Spleen (tissue), 7 donors: ENCODE measurements at regions not wholly inside any gene's neighbourhood (a gene's known extent, or its start where the extent isn't known, plus 50 kb on each side); places are given as distances from the start of the nearest gene placed in this dataset.

Source experiments
- POLR2A ChIP-seq, 3 donors: fragments of 450-650 bp; IDR thresholded peaks; one replicate each; pipeline ENCODE4 v1.5.1; 2017; ENCODE audit warnings: antibody characterized with exemption in 3 of 3, mild to moderate bottlenecking in 1 of 3
- POLR2AphosphoS5 ChIP-seq, 3 donors: sonication (generic); formaldehyde crosslinking; IDR thresholded peaks; one replicate each; pipeline ENCODE4 v1.5.1; 2017; ENCODE audit warnings: antibody characterized with exemption in 3 of 3
- TF ChIP-seq, protein P1 (sequence below), 11 experiments: fragments of 200-600 bp in 7 of 11; fragments of 450-650 bp in 4 of 11; sonication (generic) in 4 of 11; IDR thresholded peaks in 8 of 11; conservative IDR thresholded peaks in 3 of 11; 1 replicate in 7 of 11; 2 replicates in 4 of 11; pipeline versions ENCODE4 v1.4.0 to v1.8.0; 2016 to 2021; ENCODE audit warnings: antibody characterized with exemption in 11 of 11, inconsistent platforms in 4 of 11, mild to moderate bottlenecking in 1 of 11
- donor health status: DM: no; HTN: no; CAD: no; lungs with moderate emphysema.
- donor health status: DM: no; HTN: no; CAD: no.
- donor health status: DM: no; HTN: no; CAD: no.

- TF ChIP-seq, protein P1, sequence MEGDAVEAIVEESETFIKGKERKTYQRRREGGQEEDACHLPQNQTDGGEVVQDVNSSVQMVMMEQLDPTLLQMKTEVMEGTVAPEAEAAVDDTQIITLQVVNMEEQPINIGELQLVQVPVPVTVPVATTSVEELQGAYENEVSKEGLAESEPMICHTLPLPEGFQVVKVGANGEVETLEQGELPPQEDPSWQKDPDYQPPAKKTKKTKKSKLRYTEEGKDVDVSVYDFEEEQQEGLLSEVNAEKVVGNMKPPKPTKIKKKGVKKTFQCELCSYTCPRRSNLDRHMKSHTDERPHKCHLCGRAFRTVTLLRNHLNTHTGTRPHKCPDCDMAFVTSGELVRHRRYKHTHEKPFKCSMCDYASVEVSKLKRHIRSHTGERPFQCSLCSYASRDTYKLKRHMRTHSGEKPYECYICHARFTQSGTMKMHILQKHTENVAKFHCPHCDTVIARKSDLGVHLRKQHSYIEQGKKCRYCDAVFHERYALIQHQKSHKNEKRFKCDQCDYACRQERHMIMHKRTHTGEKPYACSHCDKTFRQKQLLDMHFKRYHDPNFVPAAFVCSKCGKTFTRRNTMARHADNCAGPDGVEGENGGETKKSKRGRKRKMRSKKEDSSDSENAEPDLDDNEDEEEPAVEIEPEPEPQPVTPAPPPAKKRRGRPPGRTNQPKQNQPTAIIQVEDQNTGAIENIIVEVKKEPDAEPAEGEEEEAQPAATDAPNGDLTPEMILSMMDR (IDR thresholded peaks at IDR 0.05 in 8 of 11, conservative IDR thresholded peaks at IDR 0.05 in 3 of 11): no peak
- TF ChIP-seq POLR2A (IDR thresholded peaks at IDR 0.05) (no peak), POLR2AphosphoS5 (IDR thresholded peaks at IDR 0.05) (no peak)
These were observed 125.4 kb upstream of the PLEKHA5 start for GRCh38 chr12:19003987-19004619.
